ENCODE measurements at regions not wholly inside any gene's neighbourhood (a gene's known extent, or its start where the extent isn't known, plus 50 kb on each side); places are given as distances from the start of the nearest gene placed in this dataset.

- no peak for TF ChIP-seq STAT6 (CRISPR knock-in tag; conservative IDR thresholded peaks at IDR 0.05; ENCODE audit: low read depth)
- TF ChIP-seq ZNF512 (CRISPR knock-in tag; IDR thresholded peaks at IDR 0.05; ENCODE audit: borderline replicate concordance): no peak
- no peak for TF ChIP-seq AFF4 (CRISPR knock-in tag; IDR thresholded peaks at IDR 0.05; ENCODE audit: borderline replicate concordance)
- TF ChIP-seq CTCF (IDR thresholded peaks at IDR 0.05): no peak
- no peak for TF ChIP-seq MLX (CRISPR knock-in tag; IDR thresholded peaks at IDR 0.05)
Measured at GRCh38 chr10:90413196-90413595, 444.6 kb downstream of the HTR7 start.

Measured in WTC11 (cell line).